GM20431 (cell line): ENCODE measurements at regions not wholly inside any gene's neighbourhood (a gene's known extent, or its start where the extent isn't known, plus 50 kb on each side); places are given as distances from the start of the nearest gene placed in this dataset.

ENCODE experiments used
- in situ Hi-C: fragments of 300-500 bp; cut with MseI, MboI; formaldehyde crosslinking; loops from one replicate; pipeline ENCODE4 v1.15.0; 2020; ENCODE audit warnings: low sequenced_read_pairs; ENCODE audit not compliant: unreplicated experiment

DNA sequence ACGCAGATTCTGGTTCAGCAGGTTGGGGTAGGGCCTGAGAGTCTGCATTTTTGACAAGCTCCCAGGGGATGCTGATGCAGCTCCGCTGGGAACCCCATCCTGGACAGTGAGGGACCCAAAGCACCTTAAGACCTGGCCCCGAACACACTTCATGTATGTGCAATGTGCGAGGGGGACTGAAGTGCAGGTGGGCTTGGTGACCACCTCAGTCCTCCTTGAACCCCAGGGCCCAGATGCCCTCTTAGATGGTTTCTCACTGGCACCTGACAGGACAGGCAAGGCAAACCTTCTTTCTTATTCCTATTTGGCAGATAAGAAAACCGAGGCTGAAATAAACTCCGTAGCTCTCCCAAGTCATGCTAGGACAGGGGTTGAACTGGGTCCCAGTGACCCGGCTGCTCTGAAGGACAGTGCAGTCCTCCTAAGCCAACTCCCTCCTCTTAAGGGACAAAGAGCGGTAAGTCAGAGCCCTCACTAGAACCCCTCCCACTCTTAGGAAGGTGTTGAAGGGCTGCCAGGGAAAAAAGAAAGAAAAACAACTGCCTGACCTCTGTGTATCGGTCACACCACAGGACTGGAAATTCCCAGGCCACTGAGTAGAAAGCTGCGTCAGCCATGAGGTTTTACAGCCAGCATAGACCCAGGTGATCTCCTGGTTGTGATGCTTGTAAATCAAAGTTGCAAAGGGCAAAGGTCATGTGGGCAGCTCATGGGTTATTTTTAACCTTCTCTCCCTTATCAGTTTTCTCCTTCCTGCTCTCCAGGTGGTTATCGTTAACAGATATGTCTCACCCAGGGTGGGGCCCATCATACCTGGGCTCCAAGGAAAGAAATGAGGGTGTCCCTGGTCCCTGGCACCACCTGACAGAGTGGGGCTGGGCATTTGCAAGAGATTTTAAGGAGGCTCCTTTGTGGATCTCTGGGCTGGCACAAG, 90.9 kb upstream of the SMNDC1 start:
- in situ Hi-C loops = no loop called here

- in situ Hi-C loops = no loop called here
These were observed 91.5 kb upstream of the SMNDC1 start for GRCh38 chr10:110396284-110396651.

GRCh38 chr10:110397856-110398255, 93.1 kb upstream of the SMNDC1 start:
- in situ Hi-C loops = no loop called here

- in situ Hi-C loops = no loop called here
These were observed 93.8 kb upstream of the SMNDC1 start for GRCh38 chr10:110398419-110399105.

DNA sequence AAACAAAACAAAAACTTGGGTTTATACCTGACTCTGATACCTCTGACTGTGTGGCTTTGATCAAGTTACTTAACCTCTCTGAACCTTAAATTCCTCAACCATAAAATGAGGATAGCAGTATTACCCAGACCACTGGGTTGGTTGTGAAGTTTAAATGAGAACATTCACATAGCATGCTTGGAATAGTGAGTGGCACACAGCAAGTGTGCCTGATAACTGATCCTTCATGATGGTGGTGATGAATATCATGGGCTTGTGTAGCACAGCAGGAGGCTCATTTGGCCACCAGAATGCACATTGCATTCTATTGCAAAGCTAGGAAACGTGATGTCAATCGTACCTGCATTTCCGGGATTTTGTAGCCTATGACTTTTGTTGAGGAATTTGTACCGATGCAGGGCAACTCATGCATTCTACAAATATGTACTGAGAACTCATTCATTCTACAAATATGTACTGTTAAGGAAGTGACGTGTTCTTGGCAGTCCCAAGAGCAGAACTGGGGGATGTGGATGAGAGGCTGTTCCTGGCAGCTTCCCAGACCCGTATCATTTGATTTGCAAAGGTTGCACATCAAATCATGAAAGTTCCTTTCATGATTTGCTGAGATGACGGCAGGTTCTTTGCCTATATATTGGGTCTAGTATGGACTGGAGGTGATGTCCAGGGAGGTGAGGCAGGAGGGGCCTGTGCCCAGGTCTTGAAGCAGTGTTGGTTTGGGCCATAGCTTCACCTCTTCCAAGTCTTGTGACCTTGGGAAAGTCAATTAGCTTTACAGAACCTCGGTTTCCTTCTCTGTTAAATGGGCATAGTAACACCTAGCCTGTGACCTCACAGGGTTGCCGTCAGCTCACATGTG, 94.6 kb upstream of the SMNDC1 start:
- in situ Hi-C loops = no loop called here

GRCh38 chr10:110399965-110400933, 95.5 kb upstream of the SMNDC1 start:
- in situ Hi-C loops = no loop called here

DNA sequence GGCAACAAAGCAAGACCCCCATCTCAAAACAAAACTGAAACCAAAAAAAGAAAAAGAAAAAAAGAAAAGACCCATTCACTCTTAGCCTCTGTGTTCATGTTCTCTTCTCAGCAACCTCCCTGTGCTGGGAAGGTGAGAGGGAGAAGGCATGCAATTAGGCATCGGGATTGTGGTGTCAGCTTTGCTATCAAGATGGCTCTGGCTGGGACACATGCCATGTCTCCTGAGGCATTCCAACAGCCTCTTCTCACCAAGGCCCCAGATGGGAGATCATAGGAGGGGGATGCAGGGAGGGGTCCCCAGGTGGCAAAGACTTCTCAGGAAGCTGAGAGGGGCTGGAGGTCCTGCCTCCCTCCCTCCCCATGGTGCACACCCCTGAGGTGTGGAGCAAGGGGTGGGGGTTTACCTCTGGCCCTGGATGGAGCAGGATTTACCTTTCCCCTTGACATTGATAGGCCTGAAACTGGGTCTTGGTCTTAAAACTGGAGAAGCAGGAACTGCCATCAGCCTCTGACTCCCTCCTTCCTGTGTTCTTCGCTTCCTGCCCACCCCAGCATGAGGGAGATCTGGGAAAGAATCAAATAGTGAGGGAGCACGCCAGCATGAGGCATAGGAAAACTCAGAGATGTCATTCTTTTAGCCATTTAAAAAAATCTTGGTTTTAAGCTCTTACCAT, 96.2 kb upstream of the DUSP5 start:
- in situ Hi-C loops = no loop called here

GRCh38 chr10:110402077-110402416, 95.7 kb upstream of the DUSP5 start:
- in situ Hi-C loops = no loop called here

DNA sequence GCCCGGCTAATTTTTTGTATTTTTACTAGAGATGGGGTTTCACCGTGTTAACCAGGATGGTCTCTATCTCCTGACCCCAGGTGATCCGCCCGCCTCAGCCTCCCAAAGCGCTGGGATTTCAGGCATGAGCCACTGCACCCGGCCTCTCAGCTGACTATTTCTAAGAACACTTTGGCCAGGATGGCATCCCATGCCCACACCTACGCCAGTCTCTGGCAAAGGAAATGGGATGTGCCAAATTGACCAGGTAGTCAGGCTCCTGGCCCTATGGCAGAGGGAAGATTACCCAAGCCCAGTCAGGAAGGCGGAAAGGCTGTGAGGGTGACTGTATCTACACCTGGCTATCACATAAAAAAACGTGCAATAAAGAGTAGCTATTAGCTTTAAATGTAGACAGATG, 94.1 kb upstream of the DUSP5 start:
- in situ Hi-C loops = no loop called here

GRCh38 chr10:110404413-110404812, 93.3 kb upstream of the DUSP5 start:
- in situ Hi-C loops = no loop called here

DNA sequence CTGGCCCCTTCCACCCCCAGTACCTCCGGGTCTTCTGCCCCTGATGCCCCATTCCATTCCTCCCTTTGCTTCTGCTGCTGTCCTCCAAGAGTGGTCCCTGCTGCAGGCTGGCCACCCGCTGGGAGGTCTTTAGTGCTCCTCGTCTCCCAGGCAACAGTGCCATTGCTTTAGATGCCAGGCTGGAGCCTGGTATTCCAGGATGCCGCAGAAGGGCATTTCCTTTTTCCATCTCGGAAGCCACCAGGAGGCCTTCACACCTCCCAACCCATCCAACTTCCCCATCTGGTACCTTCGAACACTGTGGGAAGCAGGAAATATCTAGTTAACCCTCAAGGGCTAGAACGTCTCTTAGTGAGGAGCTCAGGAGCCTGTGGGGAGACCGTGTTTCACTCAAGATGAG, 92.9 kb upstream of the DUSP5 start:
- in situ Hi-C loops = no loop called here

DNA sequence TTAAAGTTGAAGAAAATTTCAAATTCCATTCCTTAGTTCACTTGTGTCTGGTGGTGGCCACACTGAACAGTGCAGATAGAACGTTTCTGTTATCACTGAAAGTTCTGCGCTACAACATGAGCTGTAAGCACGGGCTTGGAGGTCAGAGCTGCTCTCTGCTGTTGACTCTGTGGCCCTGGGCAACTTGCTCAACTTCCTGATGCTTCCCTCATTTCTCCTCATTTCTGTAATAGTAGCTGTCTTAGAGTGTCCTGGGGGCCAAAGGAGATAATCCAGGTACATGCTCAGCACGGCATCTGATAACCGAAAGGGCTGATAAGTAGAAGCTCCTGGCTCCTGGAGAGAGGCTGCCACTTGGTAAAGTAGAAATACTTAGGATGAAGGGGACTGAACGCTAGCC, 92.3 kb upstream of the DUSP5 start:
- in situ Hi-C loops = no loop called here

GRCh38 chr10:110407301-110408170, 90.2 kb upstream of the DUSP5 start:
- in situ Hi-C loops = no loop called here

GRCh38 chr10:110408203-110408871, 89.4 kb upstream of the DUSP5 start:
- in situ Hi-C loops = no loop called here

- in situ Hi-C loops = no loop called here
These were observed 88.8 kb upstream of the DUSP5 start for GRCh38 chr10:110408943-110409342.

DNA sequence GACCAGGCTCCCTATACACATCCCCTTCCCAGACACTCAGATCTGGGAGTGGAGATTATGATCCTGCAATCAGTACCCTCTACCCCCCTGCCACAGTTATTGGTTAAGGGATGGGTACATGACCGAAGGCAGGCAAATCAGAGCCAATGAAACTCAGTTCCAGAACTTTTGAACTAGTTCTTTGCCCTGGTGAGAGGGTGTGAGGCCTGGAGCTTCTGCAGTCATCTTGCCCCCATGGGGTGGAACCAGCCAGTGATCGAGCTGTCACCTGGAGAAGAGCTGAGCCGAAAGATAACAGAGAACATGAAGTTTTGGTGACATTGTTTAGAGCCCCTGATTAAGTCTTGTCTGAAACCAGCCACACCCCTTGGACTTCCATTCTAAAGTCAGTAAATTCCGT, 88.2 kb upstream of the DUSP5 start:
- in situ Hi-C loops = no loop called here

DNA sequence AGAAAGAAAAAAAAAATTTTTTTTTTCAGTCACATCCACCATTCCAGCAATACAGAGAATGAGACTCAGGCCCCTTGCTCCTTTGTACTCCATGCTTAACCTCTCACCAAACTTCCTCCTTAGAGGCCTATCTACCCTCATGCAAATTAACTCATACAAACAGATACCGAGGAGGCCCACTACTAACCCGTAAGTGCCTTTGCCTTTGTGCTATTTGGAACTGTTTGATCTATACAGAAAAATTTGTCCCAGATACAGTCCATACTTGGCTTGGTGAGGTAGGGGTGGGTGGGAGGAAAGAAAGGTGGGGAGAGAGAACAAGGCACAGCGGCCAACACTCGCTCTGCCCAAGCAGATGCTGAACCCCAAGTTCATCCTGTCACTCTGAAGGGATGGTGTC, 87.8 kb upstream of the DUSP5 start:
- in situ Hi-C loops = loop anchor here (10.0 kb wide), 1 partner anchor 55 kb away; no protein-coding TSS in a partner anchor
